Loucy (cell line): ENCODE measurements at regions not wholly inside any gene's neighbourhood (a gene's known extent, or its start where the extent isn't known, plus 50 kb on each side); places are given as distances from the start of the nearest gene placed in this dataset.

Experiments
- H2AFZ ChIP-seq: fragments of 200-600 bp; sonication (generic); 2 replicates; pipeline ENCODE4 v1.6.0; 2016; ENCODE audit warnings: antibody characterized with exemption, mild to moderate bottlenecking, low read length, moderate library complexity
- H3F3A ChIP-seq: fragments of 200-600 bp; 2 replicates; pipeline ENCODE4 v1.6.0; 2016; ENCODE audit warnings: antibody characterized with exemption, low read depth, mild to moderate bottlenecking
- H3K27me3 ChIP-seq: fragments of 200-600 bp; sonication (generic); 2 replicates; pipeline ENCODE4 v1.6.1; 2014; ENCODE audit warnings: low read length, mild to moderate bottlenecking; ENCODE audit not compliant: insufficient read depth, poor library complexity, severe bottlenecking
- H3K36me3 ChIP-seq: fragments of 200-600 bp; sonication (generic); 2 replicates; pipeline ENCODE4 v1.6.1; 2016; ENCODE audit warnings: low read length; ENCODE audit not compliant: insufficient read depth
- H3K4me1 ChIP-seq: fragments of 200-600 bp; sonication (generic); 2 replicates; pipeline ENCODE4 v1.5.1; 2014; ENCODE audit warnings: low read length, mild to moderate bottlenecking; ENCODE audit not compliant: insufficient read depth, poor library complexity, severe bottlenecking
- H3K4me2 ChIP-seq: fragments of 200-600 bp; sonication (generic); 2 replicates; pipeline ENCODE4 v1.6.0; 2014; ENCODE audit warnings: antibody characterized with exemption, low read length, low read depth, mild to moderate bottlenecking; ENCODE audit not compliant: poor library complexity, severe bottlenecking
- H3K4me3 ChIP-seq: fragments of 200-600 bp; sonication (generic); 2 replicates; pipeline ENCODE4 v1.5.1; 2014; ENCODE audit warnings: low read length, mild to moderate bottlenecking, mixed read lengths; ENCODE audit not compliant: poor library complexity, severe bottlenecking
- H3K79me2 ChIP-seq: fragments of 200-600 bp; sonication (generic); 2 replicates; pipeline ENCODE4 v1.6.1; 2014; ENCODE audit warnings: low read length; ENCODE audit not compliant: insufficient read depth
- H3K9ac ChIP-seq: fragments of 200-600 bp; sonication (generic); 2 replicates; pipeline ENCODE4 v1.6.0; 2014; ENCODE audit warnings: mild to moderate bottlenecking, low read depth, low read length, moderate library complexity; ENCODE audit not compliant: poor library complexity, severe bottlenecking
- H3K9me2 ChIP-seq: fragments of 200-600 bp; sonication (generic); replicated peaks from 2 replicates; pipeline ENCODE4 v1.6.1; 2016; ENCODE audit warnings: low read depth, low read length, mixed read lengths
- H3K9me3 ChIP-seq: fragments of 200-600 bp; sonication (generic); 2 replicates; pipeline ENCODE4 v1.6.1; 2014; ENCODE audit warnings: mild to moderate bottlenecking, antibody characterized with exemption, low read length, low read depth; ENCODE audit not compliant: insufficient read depth
- H4K20me1 ChIP-seq: fragments of 200-600 bp; sonication (generic); 2 replicates; pipeline ENCODE4 v1.6.0; 2014; ENCODE audit warnings: antibody characterized with exemption, low read length, mild to moderate bottlenecking; ENCODE audit not compliant: insufficient read depth, poor library complexity, severe bottlenecking
- EZH2phosphoT487 ChIP-seq: fragments of 200-600 bp; IDR thresholded peaks from 2 replicates; pipeline ENCODE4 v1.6.1; 2018; ENCODE audit warnings: antibody characterized with exemption, mild to moderate bottlenecking, moderate library complexity, borderline replicate concordance
- TF ChIP-seq, protein P1 (sequence below): fragments of 200-600 bp; sonication (generic); conservative IDR thresholded peaks from 2 replicates; pipeline ENCODE4 v1.5.1; 2014; ENCODE audit warnings: mild to moderate bottlenecking, antibody characterized with exemption, low read length

- H3K36me3 ChIP-seq, result no peaks in the 10 kb centered on the region
- H3K79me2 ChIP-seq, result no peaks in the 10 kb centered on the region
- H3K9me2 ChIP-seq, result no peaks in the 10 kb centered on the region
- H3K27me3 ChIP-seq, result no peaks in the 10 kb centered on the region
- no peak for TF ChIP-seq EZH2phosphoT487
- TF ChIP-seq, protein P1, sequence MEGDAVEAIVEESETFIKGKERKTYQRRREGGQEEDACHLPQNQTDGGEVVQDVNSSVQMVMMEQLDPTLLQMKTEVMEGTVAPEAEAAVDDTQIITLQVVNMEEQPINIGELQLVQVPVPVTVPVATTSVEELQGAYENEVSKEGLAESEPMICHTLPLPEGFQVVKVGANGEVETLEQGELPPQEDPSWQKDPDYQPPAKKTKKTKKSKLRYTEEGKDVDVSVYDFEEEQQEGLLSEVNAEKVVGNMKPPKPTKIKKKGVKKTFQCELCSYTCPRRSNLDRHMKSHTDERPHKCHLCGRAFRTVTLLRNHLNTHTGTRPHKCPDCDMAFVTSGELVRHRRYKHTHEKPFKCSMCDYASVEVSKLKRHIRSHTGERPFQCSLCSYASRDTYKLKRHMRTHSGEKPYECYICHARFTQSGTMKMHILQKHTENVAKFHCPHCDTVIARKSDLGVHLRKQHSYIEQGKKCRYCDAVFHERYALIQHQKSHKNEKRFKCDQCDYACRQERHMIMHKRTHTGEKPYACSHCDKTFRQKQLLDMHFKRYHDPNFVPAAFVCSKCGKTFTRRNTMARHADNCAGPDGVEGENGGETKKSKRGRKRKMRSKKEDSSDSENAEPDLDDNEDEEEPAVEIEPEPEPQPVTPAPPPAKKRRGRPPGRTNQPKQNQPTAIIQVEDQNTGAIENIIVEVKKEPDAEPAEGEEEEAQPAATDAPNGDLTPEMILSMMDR, result no peak
- H3K4me3 ChIP-seq, result no peak overlapping the region
- no peak overlapping the region for H3K4me2 ChIP-seq
- no peak overlapping the region for H2AFZ ChIP-seq
- H3K9me3 ChIP-seq, result no peaks in the 10 kb centered on the region
- no peaks in the 10 kb centered on the region for H4K20me1 ChIP-seq
- peaks cover 15% of the 10 kb centered on the region for H3K4me1 ChIP-seq
- H3K9ac ChIP-seq, result no peak overlapping the region
- no peaks in the 10 kb centered on the region for H3F3A ChIP-seq
Observed at GRCh38 chr12:98123021-98123461, 392.3 kb upstream of the TMPO start.

DNA sequence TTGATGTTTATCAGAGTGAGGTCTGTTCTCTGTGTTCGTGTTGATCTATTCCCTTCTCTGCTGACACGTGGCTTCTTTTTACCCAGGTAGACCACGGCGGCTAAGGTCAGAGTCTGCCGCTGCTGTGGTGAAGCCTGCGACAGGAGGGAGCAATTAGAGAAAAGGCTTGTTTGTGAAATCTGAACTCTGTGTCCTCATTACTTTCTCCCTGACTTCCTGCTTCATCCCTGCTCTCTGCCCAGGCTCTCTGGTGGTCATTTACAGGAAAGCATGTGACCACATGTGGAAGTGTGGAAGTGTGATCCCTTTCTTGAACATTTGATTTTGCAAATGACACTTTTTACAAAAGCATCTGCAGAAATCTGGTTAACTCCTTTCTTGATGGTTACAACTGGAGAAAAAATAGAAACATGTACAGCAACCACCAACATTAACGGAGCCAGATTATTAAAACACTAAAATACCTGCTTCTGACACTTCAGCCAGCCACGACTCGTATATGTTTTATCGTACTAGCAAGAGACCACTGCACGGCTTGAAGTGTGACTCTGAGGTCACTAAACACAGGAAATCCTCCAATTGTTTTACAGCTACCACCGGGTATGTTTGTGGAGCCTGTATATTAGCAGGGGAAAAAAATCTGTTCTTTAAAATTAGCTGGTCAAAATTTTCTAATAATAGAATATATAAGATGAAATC is 388.6 kb upstream of the TMPO start:
- peak overlapping the region; percentile 52 for H3K4me2 ChIP-seq
- H2AFZ ChIP-seq, result no peak overlapping the region
- H3K27me3 ChIP-seq, result no peaks in the 10 kb centered on the region

DNA sequence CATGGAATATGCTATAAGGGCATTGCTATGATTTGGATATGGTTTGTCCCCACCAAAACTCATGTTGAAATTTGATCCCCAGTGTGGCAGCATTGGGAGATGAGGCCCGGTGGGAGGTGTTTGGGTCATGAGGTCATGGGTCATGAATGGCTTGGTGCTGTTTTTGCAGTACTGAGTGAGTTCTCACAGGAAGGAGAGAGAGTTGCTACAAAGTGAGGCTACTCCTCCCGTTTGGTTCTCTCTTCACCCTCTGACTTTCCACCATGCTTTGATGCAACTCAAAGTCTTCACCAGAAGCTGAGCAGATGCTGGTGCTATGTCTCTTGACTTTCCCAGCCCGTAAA is 388.1 kb upstream of the TMPO start:
- no peak for TF ChIP-seq EZH2phosphoT487
- TF ChIP-seq, protein P1, result no peak
- H3K9ac ChIP-seq, result no peak overlapping the region
- H3F3A ChIP-seq, result no peaks in the 10 kb centered on the region
- no peaks in the 10 kb centered on the region for H3K79me2 ChIP-seq
- H2AFZ ChIP-seq, result no peak overlapping the region
- no peaks in the 10 kb centered on the region for H3K9me2 ChIP-seq
- peak overlapping the region; percentile 52 for H3K4me2 ChIP-seq
- no peaks in the 10 kb centered on the region for H3K27me3 ChIP-seq
- H3K36me3 ChIP-seq, result no peaks in the 10 kb centered on the region
- H3K4me1 ChIP-seq, result peaks cover 21% of the 10 kb centered on the region
- H4K20me1 ChIP-seq, result no peaks in the 10 kb centered on the region
- H3K4me3 ChIP-seq, result peak overlapping the region; percentile 1
- no peaks in the 10 kb centered on the region for H3K9me3 ChIP-seq

More for the DNA sequence above, 388.6 kb upstream of the TMPO start:
- peaks cover 21% of the 10 kb centered on the region for H3K4me1 ChIP-seq
- H3K9me2 ChIP-seq, result no peaks in the 10 kb centered on the region
- H3K9ac ChIP-seq, result no peak overlapping the region
- no peaks in the 10 kb centered on the region for H3K36me3 ChIP-seq
- H3K9me3 ChIP-seq, result no peaks in the 10 kb centered on the region
- peak overlapping the region; percentile 1 for H3K4me3 ChIP-seq
- H4K20me1 ChIP-seq, result no peaks in the 10 kb centered on the region
- no peaks in the 10 kb centered on the region for H3F3A ChIP-seq
- TF ChIP-seq, protein P1, result no peak
- no peak for TF ChIP-seq EZH2phosphoT487
- no peaks in the 10 kb centered on the region for H3K79me2 ChIP-seq
